ENCODE measurements at regions not wholly inside any gene's neighbourhood (a gene's known extent, or its start where the extent isn't known, plus 50 kb on each side); places are given as distances from the start of the nearest gene placed in this dataset.

DNA sequence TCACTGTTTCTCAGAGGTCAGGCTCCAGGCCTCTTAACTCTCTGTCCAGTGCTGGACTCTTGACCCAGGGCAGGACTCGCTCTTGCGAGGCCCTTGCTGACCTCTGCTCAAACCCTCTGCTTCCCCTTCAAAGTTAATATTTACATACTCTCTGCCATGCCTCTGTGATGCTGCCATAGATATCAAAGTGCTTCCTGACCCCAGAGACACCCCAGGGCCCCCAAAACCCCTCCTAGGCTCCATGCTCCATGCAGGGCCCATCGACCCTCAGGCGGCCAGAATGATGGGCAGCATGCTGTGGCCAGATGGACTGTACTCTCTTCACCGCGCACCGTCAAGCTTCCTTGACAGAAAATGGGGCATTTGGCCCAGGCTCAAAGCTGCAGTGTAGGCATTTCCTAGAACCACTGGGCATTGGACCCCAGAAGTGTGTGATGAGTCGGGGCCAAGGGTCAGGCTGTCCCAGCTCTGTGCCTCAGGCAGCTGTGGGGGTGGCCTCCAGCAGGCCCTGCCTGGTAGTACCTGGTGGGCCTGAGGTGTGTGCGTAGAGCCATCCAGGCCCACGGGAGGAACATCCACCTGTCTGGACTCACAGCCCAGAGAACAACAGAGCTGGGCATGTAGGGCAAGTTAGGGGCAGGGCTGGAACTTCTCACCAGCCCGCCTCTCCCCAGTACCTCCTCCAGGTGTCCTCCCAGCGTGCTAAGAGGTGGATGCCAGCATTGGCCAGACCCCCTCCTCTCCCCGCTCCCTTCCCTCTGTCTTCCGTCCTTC lies 142.8 kb downstream of the VEGFA start:
- TF ChIP-seq CTCF (IDR thresholded peaks at IDR 0.05) (no peak), POLR2AphosphoS5 (IDR thresholded peaks at IDR 0.05) (no peak), POLR2A (IDR thresholded peaks at IDR 0.05) (no peak)
